A549 (cell line): ENCODE measurements at regions not wholly inside any gene's neighbourhood (a gene's known extent, or its start where the extent isn't known, plus 50 kb on each side); places are given as distances from the start of the nearest gene placed in this dataset.

Experiments
- ATAC-seq, 2 experiments: fragments of 200-7000 bp in 1 of 2; fragments of >200 bp in 1 of 2; cut with Nextera tagmentation in 1 of 2; cut with Tn5 transposase in 1 of 2; 3 replicates each; pipeline versions ENCODE4 v1.8.0 to v1.9.1; 2018 to 2020; ENCODE audit warnings: mild to moderate bottlenecking in 1 of 2, moderate library complexity in 1 of 2
- CTCF ChIA-PET: fragments of 300-600 bp; sonication (Branson Sonifier 250); formaldehyde crosslinking; extraction: SDS; loops from one replicate; lab custom pipeline; 2021; ENCODE audit warnings: antibody characterized with exemption, inconsistent platforms; lab: Yijun Ruan, JAX
- POLR2A ChIA-PET: fragments of 350-600 bp; formaldehyde crosslinking; extraction: SDS; loops from one replicate; lab custom pipeline; 2021; ENCODE audit warnings: antibody characterized with exemption, inconsistent platforms; lab: Yijun Ruan, JAX
- DNase-seq, 2 experiments: peaks; one replicate each; pipeline versions ENCODE4 v3.0.0 to v3.0.0-alpha.2; 2011 to 2016; ENCODE audit warnings: low read depth in 1 of 2, low spot score in 1 of 2
- FAIRE-seq: peaks from 2 replicates; lab custom pipeline; 2011; peaks lifted over from hg19 to GRCh38; lab: Jason Lieb, UNC
- H3K27ac ChIP-seq, 2 experiments: fragments of >200 bp; sonication (Bioruptor Twin); formaldehyde crosslinking; 3 replicates each; pipeline ENCODE4 v1.5.1; 2016 to 2017
- H3K4me1 ChIP-seq: fragments of >200 bp; sonication (Bioruptor Twin); formaldehyde crosslinking; 3 replicates; pipeline ENCODE4 v1.6.1; 2016
- H3K4me2 ChIP-seq: fragments of >200 bp; sonication (Bioruptor Twin); formaldehyde crosslinking; 3 replicates; pipeline ENCODE4 v1.6.1; 2016
- H3K4me3 ChIP-seq: fragments of >200 bp; sonication (Bioruptor Twin); formaldehyde crosslinking; 3 replicates; pipeline ENCODE4 v1.5.1; 2016
- H3K9me3 ChIP-seq: fragments of >200 bp; sonication (Bioruptor Twin); formaldehyde crosslinking; 3 replicates; pipeline ENCODE4 v1.6.1; 2016
- BHLHE40 ChIP-seq: IDR thresholded peaks from 2 replicates; pipeline ENCODE4 v1.6.1; 2012; ENCODE audit warnings: low read depth, low read length, inconsistent platforms
- CBX2 ChIP-seq: fragments of 200-600 bp; sonication (generic); IDR thresholded peaks from 2 replicates; pipeline ENCODE4 v1.6.1; 2016; ENCODE audit warnings: low read depth, mild to moderate bottlenecking, borderline replicate concordance
- CBX8 ChIP-seq: fragments of 200-600 bp; sonication (generic); IDR thresholded peaks from 2 replicates; pipeline ENCODE4 v1.6.1; 2016
- CHD2 ChIP-seq: fragments of 150-350 bp; IDR thresholded peaks from 2 replicates; pipeline ENCODE4 v1.6.1; 2014; ENCODE audit warnings: low read length; ENCODE audit not compliant: partially characterized antibody
- CTCF ChIP-seq: fragments of >200 bp; sonication (Bioruptor Twin); formaldehyde crosslinking; IDR thresholded peaks from 3 replicates; pipeline ENCODE4 v1.5.1; 2016
- EHF ChIP-seq: fragments of 250-450 bp; sonication (Bioruptor Pico); IDR thresholded peaks from 2 replicates; pipeline ENCODE4 v1.5.0; 2020; ENCODE audit warnings: mild to moderate bottlenecking
- EP300 ChIP-seq, 2 experiments: fragments of >200 bp; sonication (Bioruptor Twin); formaldehyde crosslinking; IDR thresholded peaks; 2 replicates in 1 of 2; 3 replicates in 1 of 2; pipeline ENCODE4 v1.6.1; 2016 to 2017
- ESRRA ChIP-seq: fragments of 150-350 bp; IDR thresholded peaks from 2 replicates; pipeline ENCODE4 v1.6.1; 2014; ENCODE audit warnings: mild to moderate bottlenecking, low read length, borderline replicate concordance
- GATA3 ChIP-seq: IDR thresholded peaks from 2 replicates; pipeline ENCODE4 v1.6.1; 2012; ENCODE audit warnings: borderline replicate concordance
- HES2 ChIP-seq: fragments of >200 bp; sonication (Bioruptor Twin); formaldehyde crosslinking; IDR thresholded peaks from 2 replicates; pipeline ENCODE4 v1.6.1; 2016
- HEYL ChIP-seq: fragments of 250-450 bp; sonication (Bioruptor Pico); IDR thresholded peaks from 2 replicates; pipeline ENCODE4 v1.8.0; 2021; ENCODE audit warnings: mild to moderate bottlenecking, moderate library complexity
- HOXA7 ChIP-seq: fragments of 250-450 bp; sonication (Bioruptor Pico); IDR thresholded peaks from 2 replicates; pipeline ENCODE4 v1.5.0; 2020; ENCODE audit warnings: mild to moderate bottlenecking, moderate library complexity
- HOXB13 ChIP-seq: fragments of 250-450 bp; sonication (Bioruptor Pico); IDR thresholded peaks from 2 replicates; pipeline ENCODE4 v1.5.0; 2020; ENCODE audit warnings: low read depth, mild to moderate bottlenecking, moderate library complexity
- JUNB ChIP-seq: fragments of >200 bp; sonication (Bioruptor Twin); formaldehyde crosslinking; IDR thresholded peaks from 2 replicates; pipeline ENCODE4 v1.6.1; 2016
- KDM1A ChIP-seq: fragments of 200-600 bp; sonication (generic); IDR thresholded peaks from 2 replicates; pipeline ENCODE4 v1.6.1; 2016; ENCODE audit warnings: low read depth, mild to moderate bottlenecking
- KDM5A ChIP-seq: fragments of 200-600 bp; sonication (generic); IDR thresholded peaks from 2 replicates; pipeline ENCODE4 v1.6.1; 2016; ENCODE audit warnings: antibody characterized with exemption, mild to moderate bottlenecking
- MYC ChIP-seq: IDR thresholded peaks from 2 replicates; pipeline ENCODE4 v1.6.1; 2012; ENCODE audit warnings: mild to moderate bottlenecking, inconsistent platforms, low read length, improper control_type of control experiment, borderline replicate concordance
- NFE2L2 ChIP-seq: fragments of 150-350 bp; conservative IDR thresholded peaks from 2 replicates; pipeline ENCODE4 v1.6.1; 2014; ENCODE audit warnings: low read length
- RARB ChIP-seq: fragments of 250-450 bp; sonication (Bioruptor Pico); IDR thresholded peaks from 2 replicates; pipeline ENCODE4 v1.8.0; 2021; ENCODE audit warnings: mild to moderate bottlenecking, moderate library complexity
- RCOR1 ChIP-seq: fragments of 150-350 bp; IDR thresholded peaks from 2 replicates; pipeline ENCODE4 v1.6.1; 2014; ENCODE audit warnings: antibody characterized with exemption, low read length, low read depth
- REST ChIP-seq: fragments of 200-600 bp; sonication (generic); IDR thresholded peaks from 2 replicates; pipeline ENCODE4 v1.6.1; 2016; ENCODE audit warnings: antibody characterized with exemption, mild to moderate bottlenecking, moderate library complexity
- RNF2 ChIP-seq: fragments of 200-600 bp; sonication (generic); IDR thresholded peaks from 2 replicates; pipeline ENCODE4 v1.6.1; 2016; ENCODE audit warnings: low read depth, mild to moderate bottlenecking, antibody characterized with exemption, moderate library complexity, borderline replicate concordance
- SREBF2 ChIP-seq: fragments of 450-650 bp; IDR thresholded peaks from 2 replicates; pipeline ENCODE4 v1.6.1; 2014; ENCODE audit warnings: mild to moderate bottlenecking, moderate library complexity
- ZSCAN20 ChIP-seq: fragments of 250-450 bp; sonication (Bioruptor Pico); IDR thresholded peaks from 2 replicates; pipeline ENCODE4 v1.8.0; 2022; ENCODE audit warnings: mild to moderate bottlenecking, moderate library complexity
- WGBS: methylation state at CpG from one replicate; pipeline ENCODE4 v1.1.6; 2017; ENCODE audit errors: missing lambda C conversion rate; 5-methylcytosine and 5-hydroxymethylcytosine counted together

GRCh38 chr16:65679785-65680184, 557.9 kb upstream of the CDH11 start (continued):
- TF ChIP-seq RNF2: no peak
- TF ChIP-seq ESRRA: no peak
- no peak for TF ChIP-seq CBX2
- TF ChIP-seq BHLHE40: no peak
- TF ChIP-seq HEYL: no peak

GRCh38 chr16:65675161-65675560, 553.3 kb upstream of the CDH11 start:
- TF ChIP-seq RCOR1: no peak
- no peak for TF ChIP-seq EHF (CRISPR knock-in tag)
- no peak for TF ChIP-seq CHD2
- no peak for TF ChIP-seq MYC
- TF ChIP-seq ESRRA: no peak
- TF ChIP-seq KDM1A: no peak
- TF ChIP-seq NFE2L2: no peak
- TF ChIP-seq ZSCAN20 (CRISPR knock-in tag): no peak
- TF ChIP-seq EP300 (IDR thresholded peaks at IDR 0.05): no peak
- no peak for TF ChIP-seq RARB (CRISPR knock-in tag)
- TF ChIP-seq HOXA7: no peak
- TF ChIP-seq BHLHE40: no peak
- H3K4me1 ChIP-seq: no peaks in the 10 kb centered on the region
- FAIRE-seq: no peak
- 0 out of 3 replicates have a peak, but pooled peaks cover 2% of the 10 kb centered on the region for H3K9me3 ChIP-seq
- H3K4me2 ChIP-seq: no peak overlapping the region
- no peak for DNase-seq
- CTCF ChIA-PET: no interaction called here
- ATAC-seq: no peak
- H3K27ac ChIP-seq: no peak overlapping the region
- POLR2A ChIA-PET: no interaction called here
- H3K4me3 ChIP-seq: no peak overlapping the region
- 0% methylated on average over 1 of the region's 1 CpG for WGBS

GRCh38 chr16:65672960-65673359, 551.1 kb upstream of the CDH11 start:
- ATAC-seq (no peak), FAIRE-seq (no peak), DNase-seq (no peak)
- H3K9me3 ChIP-seq: 0 out of 3 replicates have a peak, but pooled peaks cover 2% of the 10 kb centered on the region
- POLR2A ChIA-PET: no interaction called here
- H3K4me1 ChIP-seq: no peaks in the 10 kb centered on the region
- no peak overlapping the region for H3K27ac ChIP-seq
- CTCF ChIA-PET: interaction anchor here (0.7 kb wide), 1 partner anchor 17 kb away, joined by 3 read pairs; no protein-coding TSS in a partner anchor
- no peak overlapping the region for H3K4me3 ChIP-seq
- 0% methylated on average over 3 of the region's 3 CpGs for WGBS
- H3K4me2 ChIP-seq: no peak overlapping the region
- TF ChIP-seq CTCF: no peak
- TF ChIP-seq GATA3: no peak
- TF ChIP-seq HOXB13 (CRISPR knock-in tag): no peak
- no peak for TF ChIP-seq CBX8
- no peak for TF ChIP-seq REST
- TF ChIP-seq MYC: no peak
- no peak for TF ChIP-seq SREBF2
- TF ChIP-seq KDM1A: no peak
- TF ChIP-seq JUNB: no peak
- no peak for TF ChIP-seq KDM5A
- TF ChIP-seq HES2: no peak
